HG03432 (cell line): ENCODE measurements at regions not wholly inside any gene's neighbourhood (a gene's known extent, or its start where the extent isn't known, plus 50 kb on each side); places are given as distances from the start of the nearest gene placed in this dataset.
"Not testable (repeated sequence)": the region's sequence is repeated elsewhere in the genome, so short reads cannot be mapped to it uniquely, and the experiment has no call there.

ENCODE experiments used
- ATAC-seq: cut with Tn5 transposase; IDR thresholded peaks from one replicate; pipeline ENCODE4 v1.9.1; 2021; ENCODE audit warnings: mild to moderate bottlenecking, moderate library complexity; ENCODE audit not compliant: unreplicated experiment

DNA sequence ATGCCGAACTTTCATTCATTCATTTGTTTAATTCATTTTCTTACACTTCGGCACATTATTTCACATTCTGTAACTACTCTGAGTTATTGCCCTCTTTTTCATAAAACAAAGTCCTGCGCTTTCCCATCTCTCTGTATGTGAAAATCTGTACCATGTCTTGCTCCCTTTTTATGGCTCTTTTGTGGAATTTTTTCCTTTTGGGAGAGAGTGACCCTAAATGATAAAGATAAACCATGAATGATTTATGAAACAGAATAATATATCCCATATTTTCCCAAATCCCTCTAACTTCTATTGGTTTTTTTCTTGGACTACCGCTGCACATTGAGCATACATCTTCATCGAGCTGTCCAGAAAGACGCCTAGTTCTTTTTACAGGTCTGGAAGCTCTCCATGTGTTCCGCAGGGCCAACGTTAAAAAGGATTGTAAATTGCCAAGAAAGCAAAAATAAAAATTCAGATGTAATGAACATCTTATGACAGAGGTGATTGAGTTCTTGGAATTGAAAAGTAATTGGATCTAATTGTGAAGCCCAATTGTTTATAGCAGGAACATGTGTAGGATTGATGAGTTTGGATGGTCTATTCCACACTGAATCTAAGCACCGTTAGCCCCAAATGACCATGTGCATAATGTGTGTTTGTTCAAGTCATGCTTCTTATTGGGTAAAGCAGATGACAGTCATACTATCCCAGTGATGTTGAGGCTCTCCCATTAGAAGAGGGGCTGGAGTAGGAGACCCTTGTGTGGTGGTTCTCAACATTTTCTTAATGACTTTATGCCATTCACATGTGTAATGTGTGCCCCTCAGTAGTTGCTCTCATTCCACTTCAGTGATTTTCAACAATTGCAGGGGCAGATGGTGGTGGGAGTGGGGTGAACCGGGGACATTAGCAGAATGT, 378.9 kb downstream of the DLEU7 start:
- no peak for ATAC-seq

DNA sequence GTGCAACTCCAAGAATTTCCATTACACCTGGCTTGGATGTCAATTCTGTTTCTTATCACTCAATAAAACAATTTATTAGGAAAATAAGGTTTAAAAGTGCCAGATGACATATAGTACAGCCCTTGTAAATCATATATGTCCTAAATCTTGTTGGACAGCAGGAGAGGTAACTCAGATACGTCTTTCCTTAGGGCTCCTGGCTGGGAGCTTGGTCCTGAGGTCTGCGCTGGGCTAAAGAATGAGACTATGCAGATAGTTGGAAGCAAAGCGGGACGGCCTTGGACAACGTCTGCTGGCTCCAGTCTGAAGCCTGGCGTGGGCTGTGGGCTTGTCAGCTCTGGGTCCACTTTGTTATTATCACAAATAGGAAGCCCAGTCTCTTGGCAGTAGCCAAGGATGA, 377.0 kb downstream of the DLEU7 start:
- no peak for ATAC-seq

DNA sequence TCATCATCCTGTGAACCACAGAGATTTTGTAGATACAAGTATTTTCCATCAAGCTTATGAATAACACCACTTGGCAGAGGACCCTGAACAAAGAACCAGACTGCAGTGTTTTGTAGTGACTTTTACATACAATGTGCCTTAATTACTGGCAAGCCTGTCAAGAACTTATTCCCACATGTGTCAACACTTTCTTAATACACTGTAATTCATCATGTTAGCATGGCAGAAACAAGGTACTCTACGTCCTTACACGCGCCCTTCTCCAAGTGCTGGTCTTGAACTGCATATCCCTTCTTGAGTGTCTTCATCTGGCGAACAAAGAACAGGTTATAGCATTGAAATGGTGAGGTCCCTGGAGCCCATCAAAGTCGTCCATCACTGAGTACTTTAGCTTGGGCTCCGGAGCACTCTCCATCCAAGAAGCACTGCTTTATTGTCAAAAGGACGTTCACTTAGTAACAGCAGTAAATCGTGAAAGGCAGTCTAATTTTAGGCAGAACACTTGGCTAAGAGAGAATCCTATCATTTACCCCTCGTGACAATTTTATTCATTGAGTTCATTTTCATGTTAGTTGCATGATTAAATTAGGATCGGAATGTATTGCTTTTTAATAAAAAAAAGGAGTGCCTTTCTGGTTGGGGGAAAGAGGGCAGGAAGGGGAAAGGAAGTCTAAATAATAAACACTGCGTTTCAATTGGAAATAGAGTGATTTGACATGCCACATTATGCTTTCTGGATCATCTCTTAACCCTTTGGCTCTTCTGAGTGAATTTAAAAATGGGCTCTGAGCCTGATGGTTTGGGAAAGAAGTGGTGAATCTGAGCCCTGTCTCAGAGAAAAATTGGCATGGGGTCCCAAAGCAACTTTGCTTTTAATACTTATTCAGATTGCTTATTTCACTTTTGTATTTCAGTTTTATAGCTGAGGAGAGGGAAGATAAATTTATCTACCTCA, 376.1 kb downstream of the DLEU7 start:
- ATAC-seq, result no peak

DNA sequence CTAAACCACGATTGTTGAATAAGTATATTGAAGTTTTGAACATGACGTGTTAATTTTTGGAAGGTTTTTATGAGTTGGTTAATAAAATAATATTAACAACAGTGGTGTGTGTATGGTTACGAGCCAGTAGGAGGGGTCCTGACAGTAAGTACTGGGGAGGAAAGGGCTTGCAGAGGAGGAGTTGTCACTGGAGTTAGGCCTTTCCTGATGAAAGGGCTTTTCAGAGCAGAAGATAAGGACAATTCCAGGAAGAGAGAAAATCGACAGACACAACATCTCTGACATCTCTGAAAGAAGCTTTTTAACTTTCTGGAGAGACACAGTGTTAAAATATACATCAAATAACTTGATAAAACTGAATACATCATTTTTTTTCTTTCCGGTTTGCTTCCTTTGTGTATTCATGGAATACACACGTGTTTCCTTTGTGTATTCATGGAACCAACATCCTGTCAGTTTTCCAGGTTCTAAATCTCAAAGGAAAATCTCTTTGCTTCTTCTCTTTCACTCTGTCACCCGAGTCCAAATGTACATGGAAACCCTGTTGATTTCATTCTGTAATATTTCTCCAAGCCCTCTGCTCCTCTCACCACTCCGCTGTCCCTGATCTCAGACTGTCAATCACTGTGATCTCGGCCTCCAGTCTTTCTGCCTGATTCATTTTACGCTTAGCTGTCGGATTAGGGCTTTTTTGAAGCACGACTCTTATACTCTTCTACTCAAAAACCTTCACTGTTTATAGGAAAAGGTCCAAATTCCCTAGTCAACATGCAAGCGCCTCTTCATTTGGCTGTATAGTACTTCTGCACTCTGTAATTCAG, 374.4 kb downstream of the DLEU7 start:
- ATAC-seq, result no peak

DNA sequence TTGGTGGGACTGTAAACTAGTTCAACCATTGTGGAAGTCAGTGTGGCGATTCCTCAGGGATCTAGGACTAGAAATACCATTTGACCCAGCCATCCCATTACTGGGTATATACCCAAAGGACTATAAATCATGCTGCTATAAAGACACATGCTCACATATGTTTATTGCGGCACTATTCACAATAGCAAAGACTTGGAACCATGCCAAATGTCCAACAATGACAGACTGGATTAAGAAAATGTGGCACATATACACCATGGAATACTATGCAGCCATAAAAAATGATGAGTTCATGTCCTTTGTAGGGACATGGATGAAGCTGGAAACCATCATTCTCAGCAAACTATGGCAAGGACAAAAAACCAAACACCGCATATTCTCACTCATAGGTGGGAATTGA, 370.4 kb downstream of the DLEU7 start:
- not testable (repeated sequence) for ATAC-seq

DNA sequence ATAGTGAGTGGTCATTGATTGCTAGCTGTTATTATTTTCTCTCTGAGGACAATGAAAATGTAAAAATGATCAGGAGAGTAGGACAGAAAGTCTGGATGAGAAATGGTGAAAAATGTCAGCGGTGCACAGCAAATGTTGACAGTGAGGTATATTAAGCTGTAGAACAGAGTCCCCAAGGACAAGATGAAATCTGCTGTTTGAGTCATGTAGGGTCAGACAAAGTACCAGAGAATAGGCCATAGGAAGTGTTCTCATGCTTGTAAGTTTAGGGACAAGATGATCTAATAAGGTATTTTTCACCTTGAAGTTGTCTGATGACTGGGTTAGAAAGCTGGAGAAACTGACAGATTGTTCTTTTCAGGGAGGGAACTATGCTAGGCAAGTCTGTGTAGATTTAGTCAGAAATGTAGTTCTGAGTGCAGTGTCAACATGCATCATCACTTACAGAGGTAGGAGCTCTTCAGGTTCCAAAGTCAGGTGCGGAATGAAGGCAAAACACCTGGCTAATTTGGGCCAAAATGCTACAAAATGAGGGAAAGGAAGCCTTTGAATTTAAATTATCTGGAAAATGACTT, 369.3 kb downstream of the DLEU7 start:
- ATAC-seq, result no peak

DNA sequence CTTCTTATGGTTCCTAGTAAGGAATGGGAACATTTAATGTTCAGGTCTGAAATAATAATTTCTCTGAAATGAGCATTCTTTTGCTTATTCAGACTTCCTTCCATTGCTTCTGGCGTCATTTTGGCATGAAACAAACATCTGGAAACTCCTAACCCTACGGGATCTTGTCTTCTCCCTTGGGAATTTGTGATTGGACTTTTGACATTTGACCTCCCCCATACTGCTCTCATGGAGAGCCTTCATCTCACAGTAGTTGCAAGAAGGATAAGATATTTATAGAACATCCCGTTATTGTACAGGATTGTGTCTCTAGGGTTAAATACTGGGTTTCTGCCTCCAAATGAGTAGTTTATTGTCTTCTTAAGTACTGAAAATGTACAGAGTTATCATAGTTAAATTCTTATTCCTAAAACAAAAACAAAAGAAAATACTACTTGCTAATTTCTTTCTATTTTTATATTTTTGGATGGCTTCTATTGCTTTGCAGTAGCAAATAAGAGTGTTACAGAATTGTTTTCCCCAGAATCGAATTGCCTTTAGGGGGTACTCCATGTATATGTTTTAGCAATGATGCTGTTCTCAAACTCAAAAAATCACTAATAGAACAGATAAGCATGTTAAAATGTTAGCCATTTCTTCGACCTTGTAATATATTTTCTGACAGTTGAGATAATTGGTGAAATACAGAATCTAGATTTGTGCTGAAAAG, 366.8 kb downstream of the DLEU7 start:
- ATAC-seq, result no peak

DNA sequence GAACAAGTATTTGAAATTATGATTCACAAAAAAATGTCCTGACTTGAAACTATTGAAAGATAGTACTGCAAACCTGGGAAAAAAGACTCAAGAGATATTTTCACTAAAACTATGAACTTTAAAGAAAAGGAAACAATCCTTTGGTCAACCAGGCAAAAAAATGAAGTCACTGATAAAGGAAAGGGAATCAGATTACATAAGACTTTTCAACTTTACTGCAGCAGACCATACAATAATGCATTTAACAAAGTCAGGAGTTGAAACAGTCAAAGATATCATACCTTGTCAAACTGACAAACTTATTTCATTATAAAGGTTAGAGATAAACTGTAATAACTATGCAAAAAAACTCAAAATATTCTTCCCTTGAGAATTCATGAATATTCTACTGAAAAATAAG, 361.6 kb downstream of the DLEU7 start:
- no peak for ATAC-seq

DNA sequence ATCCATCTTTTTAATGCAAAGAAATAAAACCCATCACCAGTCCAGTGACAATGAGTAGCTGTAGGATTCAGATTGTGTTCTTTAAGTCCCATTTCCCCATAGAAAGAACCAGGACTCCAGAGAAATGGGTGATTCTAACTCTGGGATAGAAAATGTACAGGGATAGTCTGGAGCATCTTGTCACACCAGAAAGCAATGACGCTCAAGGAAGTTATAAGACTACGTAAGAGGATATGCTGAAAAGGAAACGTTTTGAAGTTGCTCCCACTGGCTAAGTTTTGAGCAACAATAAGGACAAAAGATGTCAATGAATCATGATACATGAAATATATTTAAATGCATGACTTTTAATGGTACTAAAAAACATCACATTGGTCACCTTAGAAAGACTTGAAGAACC, 360.1 kb downstream of the DLEU7 start:
- ATAC-seq, result no peak

DNA sequence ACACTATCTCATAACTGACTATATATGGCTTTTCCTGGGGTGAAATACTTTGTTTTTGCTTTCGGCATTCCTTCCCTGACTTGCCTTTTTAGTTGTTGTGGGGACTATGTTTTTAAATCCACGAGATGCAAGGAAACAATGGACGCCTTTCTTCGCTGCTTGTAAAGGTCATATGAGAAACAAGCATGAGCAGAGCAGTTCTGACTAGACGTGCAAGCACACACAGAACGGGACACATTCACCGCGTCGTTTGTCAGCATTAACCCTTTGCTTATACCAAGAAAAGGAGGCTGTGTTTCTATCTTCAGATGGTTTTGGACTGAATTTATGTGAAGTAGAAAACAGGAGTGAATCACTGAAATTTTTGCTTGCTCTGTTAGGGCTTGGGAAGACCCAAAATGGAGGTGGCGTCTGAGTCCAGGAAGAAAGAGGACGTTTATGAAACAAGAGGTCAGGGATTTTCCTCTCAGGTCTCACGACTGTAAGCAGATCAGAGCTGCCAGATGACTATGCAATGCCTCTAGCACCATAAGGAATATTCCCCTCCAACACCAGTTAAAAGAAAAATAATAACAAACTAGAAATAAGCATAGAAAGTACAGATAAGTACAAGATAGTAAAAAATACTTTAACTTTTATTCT, 358.9 kb downstream of the DLEU7 start:
- ATAC-seq, result no peak

DNA sequence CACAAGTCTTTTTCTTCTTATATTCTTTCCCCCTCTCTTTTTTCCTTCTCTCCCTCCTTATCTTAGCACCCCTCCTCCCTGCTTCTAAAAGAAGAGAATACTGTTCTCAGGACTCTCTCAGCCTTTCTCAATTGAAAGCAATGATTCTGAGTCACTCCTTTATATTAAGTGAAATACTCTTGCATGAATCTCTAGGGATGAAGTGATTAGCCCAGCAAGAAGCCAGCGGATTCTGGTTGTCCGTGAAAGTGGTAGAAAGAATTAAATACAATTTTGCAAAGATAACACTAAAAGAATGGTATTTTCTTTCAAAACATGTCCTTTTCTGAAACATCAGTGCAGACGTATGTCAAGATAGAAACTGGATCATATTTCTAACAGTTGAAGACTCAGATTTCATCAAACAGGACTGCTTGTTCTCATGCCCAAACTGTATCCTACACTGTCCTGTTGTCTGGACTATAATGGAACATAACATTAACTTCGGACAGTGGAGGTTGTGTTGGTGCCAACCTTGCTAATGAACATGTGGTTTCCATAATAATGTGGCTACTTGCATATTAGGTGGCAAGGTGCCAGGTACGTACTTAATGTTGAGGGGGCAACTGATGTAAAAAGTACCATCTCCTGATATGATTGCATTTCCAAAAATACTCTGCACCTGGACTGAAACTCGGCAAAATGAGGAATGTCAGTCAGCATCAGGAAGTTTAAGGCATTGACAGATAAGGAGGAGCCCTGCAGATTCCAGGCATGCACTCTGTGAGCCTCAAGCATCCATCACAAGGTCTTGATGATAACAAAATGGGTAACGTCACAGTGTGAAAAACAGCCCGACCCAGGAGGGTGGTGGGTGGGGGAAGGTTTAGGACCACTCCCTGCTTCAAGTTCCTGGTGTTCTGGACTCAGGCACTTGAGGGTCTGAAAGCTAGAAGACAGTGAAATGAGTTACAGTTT, 357.2 kb downstream of the DLEU7 start:
- no peak for ATAC-seq

DNA sequence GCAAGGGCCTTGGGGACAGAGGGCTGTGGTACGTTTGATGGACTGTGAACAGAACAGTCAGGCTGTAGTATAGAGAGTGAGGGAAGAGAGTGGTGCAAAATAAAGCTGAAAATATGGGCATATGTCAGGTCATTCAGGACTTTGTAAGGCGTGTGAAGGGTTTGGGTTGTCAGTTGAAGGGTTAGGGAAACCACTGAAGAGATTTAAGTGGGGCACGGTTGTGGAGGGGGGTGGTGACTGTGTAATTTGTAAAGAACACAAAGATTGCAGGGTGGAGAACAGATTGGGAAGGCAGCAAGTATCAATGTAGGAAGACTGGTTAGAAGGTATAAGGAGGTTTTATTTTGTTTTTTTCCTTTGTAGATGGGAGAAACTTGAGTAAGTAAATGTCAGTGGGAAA, 349.8 kb downstream of the DLEU7 start:
- ATAC-seq, result no peak

DNA sequence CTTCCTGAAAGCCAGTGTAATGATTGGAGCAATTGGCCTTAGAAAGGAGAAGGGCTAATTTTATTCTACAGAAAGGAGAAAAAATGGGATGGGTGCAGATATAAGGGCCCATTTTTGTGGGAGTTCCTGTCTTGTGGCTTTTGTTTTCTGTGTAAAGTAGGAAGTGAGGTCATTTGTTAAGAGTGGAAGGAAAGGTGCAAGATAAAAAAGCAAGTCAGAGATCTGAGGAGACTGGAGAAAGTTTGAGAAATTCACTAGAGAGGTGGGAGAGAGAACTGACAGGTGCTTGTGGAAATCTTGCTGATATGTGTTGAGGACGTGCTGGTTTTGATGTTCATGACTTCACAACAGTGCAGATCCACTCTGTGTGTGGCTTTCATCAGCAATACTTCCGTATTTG, 349.4 kb downstream of the DLEU7 start:
- no peak for ATAC-seq

DNA sequence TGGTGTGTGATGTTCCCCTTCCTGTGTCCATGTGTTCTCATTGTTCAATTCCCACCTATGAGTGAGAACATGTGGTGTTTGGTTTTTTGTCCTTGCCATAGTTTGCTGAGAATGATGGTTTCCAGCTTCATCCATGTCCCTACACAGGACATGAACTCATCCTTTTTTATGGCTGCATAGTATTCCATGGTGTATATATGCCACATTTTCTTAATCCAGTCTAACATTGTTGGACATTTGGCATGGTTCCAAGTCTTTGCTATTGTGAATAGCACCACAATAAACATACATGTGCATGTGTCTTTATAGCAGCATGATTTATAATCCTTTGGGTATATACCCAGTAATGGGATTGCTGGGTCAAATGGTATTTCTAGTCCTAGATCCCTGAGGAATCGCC, 340.3 kb downstream of the DLEU7 start:
- ATAC-seq, result not testable (repeated sequence)

DNA sequence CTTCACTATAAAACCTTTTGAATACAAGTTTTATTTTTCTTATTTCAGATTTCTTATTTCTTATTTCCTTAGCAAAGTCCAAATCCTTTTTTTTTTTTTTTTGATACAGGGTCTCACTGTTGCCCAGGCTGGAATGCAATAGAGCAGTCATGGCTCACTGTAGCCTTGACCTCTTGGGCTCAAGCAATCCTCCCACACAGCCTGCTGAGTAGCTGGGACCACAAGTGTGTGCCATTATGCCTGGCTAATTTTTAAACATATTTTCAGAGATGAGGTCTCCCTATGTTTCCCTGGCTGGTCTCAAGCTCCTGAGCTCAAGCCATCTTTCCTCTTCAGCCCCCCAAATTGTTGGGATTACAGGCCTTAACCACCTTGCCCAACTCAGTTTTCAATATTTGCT, 334.3 kb downstream of the DLEU7 start:
- ATAC-seq, result no peak

DNA sequence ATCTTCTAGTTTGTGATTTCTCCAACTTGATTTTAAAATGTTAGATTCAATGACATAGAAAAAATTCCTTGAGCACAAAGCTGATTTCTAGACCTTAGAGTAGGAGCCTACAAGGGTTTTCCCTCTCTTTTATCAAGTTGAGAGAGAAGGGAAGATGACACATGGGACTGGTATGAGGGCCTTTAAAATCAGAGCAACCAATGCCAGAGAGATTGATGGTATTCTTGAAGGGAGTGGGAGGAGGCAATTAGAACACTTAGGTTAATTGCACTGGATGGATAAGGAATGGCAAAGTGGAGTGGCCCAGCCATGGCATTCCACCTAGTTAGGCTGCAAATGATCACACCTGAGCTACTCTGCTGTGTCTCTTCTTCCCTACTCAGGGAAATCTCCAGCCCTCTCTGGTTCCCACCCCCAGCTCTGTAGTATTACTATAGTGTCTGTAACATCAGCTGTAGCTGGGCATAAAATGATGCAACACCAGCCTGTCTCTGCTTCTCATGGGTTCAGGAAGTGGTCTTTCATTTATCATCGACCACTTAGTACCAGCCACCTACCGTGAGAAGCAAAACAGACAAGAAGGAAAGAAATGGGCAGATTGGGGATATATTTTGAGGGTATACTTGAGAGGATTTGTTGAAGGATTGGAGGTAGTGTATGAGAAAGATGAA, 333.6 kb downstream of the DLEU7 start:
- no peak for ATAC-seq

DNA sequence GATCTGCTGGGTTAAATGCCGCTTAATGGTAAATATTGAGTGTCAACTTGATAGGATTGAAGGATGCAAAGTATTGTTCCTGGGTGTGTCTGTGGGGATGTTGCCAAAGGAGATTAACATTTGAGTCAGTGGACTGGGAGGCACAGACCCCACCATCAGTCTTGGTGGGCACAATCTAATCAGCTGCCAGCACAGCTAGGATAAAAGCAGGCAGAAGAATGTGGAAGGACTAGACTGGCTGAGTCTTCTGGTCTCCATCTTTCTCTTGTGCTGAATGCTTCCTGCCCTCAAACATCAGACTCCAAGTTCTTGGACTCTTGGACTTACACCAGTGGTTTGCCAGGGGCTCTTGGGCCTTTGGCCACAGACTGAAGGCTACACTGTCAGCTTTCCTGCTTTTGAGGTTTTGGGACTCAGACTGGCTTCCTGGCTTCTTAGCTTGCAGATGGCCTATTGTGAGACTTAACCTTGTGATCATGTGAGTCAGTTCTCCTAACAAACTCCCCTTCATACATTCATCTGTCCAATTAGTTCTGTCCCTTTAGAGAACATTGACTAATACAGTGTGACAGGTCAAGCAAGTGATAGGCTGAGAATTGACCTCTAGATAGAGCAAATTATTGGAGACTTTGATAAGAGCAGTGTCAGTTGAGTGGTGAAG, 332.5 kb downstream of the DLEU7 start:
- not testable (repeated sequence) for ATAC-seq
